Superior temporal gyrus (tissue), 1 donor: ENCODE measurements at regions not wholly inside any gene's neighbourhood (a gene's known extent, or its start where the extent isn't known, plus 50 kb on each side); places are given as distances from the start of the nearest gene placed in this dataset.

Experiments used
- DNase-seq: peaks from one replicate; pipeline ENCODE4 v3.0.0-alpha.2; 2016; ENCODE audit errors: extremely low spot score

GRCh38 chr18:61080954-61081528 is 252.2 kb upstream of the CDH20 start:
- DNase-seq = no peak

GRCh38 chr18:61082976-61083630 is 250.1 kb upstream of the CDH20 start:
- no peak for DNase-seq

GRCh38 chr18:61085036-61085435 is 248.2 kb upstream of the CDH20 start:
- DNase-seq = no peak

- DNase-seq = no peak
These were observed 247.5 kb upstream of the CDH20 start for GRCh38 chr18:61085761-61086160.

- peak; percentile 25 for DNase-seq
These were observed 246.6 kb upstream of the CDH20 start for GRCh38 chr18:61086657-61087056.

- DNase-seq = no peak
These were observed 241.9 kb upstream of the CDH20 start for GRCh38 chr18:61091379-61091778.

- DNase-seq = no peak
These were observed 239.3 kb upstream of the CDH20 start for GRCh38 chr18:61093965-61094364.

- no peak for DNase-seq
These were observed 237.0 kb upstream of the CDH20 start for GRCh38 chr18:61096226-61096625.

GRCh38 chr18:61107113-61107512 is 226.1 kb upstream of the CDH20 start:
- no peak for DNase-seq

- no peak for DNase-seq
These were observed 224.5 kb upstream of the CDH20 start for GRCh38 chr18:61108706-61109105.

GRCh38 chr18:61123309-61123708 is 209.9 kb upstream of the CDH20 start:
- no peak for DNase-seq

- no peak for DNase-seq
These were observed 205.3 kb upstream of the CDH20 start for GRCh38 chr18:61127714-61128467.

GRCh38 chr18:61129001-61129400 is 204.2 kb upstream of the CDH20 start:
- DNase-seq = no peak

- no peak for DNase-seq
These were observed 201.2 kb upstream of the CDH20 start for GRCh38 chr18:61132031-61132430.

GRCh38 chr18:61133783-61134182 is 199.4 kb upstream of the CDH20 start:
- DNase-seq = no peak

- no peak for DNase-seq
These were observed 196.4 kb upstream of the CDH20 start for GRCh38 chr18:61136711-61137251.

- no peak for DNase-seq
These were observed 191.5 kb upstream of the CDH20 start for GRCh38 chr18:61141691-61142090.

- no peak for DNase-seq
These were observed 184.9 kb upstream of the CDH20 start for GRCh38 chr18:61148322-61148721.

- DNase-seq = no peak
These were observed 183.4 kb upstream of the CDH20 start for GRCh38 chr18:61149786-61150185.

- DNase-seq = no peak
These were observed 179.7 kb upstream of the CDH20 start for GRCh38 chr18:61153571-61153970.

GRCh38 chr18:61154866-61155265 is 178.4 kb upstream of the CDH20 start:
- DNase-seq = no peak

GRCh38 chr18:61155586-61155985 is 177.6 kb upstream of the CDH20 start:
- no peak for DNase-seq

- no peak for DNase-seq
These were observed 175.8 kb upstream of the CDH20 start for GRCh38 chr18:61157451-61157850.
